WTC11 (cell line): ENCODE measurements at regions not wholly inside any gene's neighbourhood (a gene's known extent, or its start where the extent isn't known, plus 50 kb on each side); places are given as distances from the start of the nearest gene placed in this dataset.

ENCODE experiments used
- ATAC-seq: fragments of 200-7000 bp; cut with Tn5 transposase; 2 replicates; pipeline ENCODE4 v1.10.0; 2021; ENCODE audit warnings: mild to moderate bottlenecking, moderate library complexity
- CTCF ChIA-PET: fragments of 300-600 bp; sonication (Branson Sonifier 250); formaldehyde crosslinking; loops from one replicate; lab custom pipeline; 2021; ENCODE audit warnings: antibody characterized with exemption; lab: Charles Lee
- POLR2A ChIA-PET: fragments of 350-600 bp; sonication (Branson Sonifier 250); formaldehyde crosslinking; loops from one replicate; lab custom pipeline; 2021; ENCODE audit warnings: antibody characterized with exemption; lab: Charles Lee
- DNase-seq: peaks from one replicate; pipeline ENCODE4 v3.0.0; 2021; ENCODE audit warnings: low spot score
- H3K27ac Mint-ChIP-seq: 2 replicates; pipeline ENCODE4 v1.8.0; 2021; ENCODE audit warnings: mixed read lengths
- H3K27me3 Mint-ChIP-seq: 2 replicates; pipeline ENCODE4 v1.8.0; 2021; ENCODE audit warnings: low read depth, mild to moderate bottlenecking, moderate library complexity, mixed read lengths
- H3K36me3 Mint-ChIP-seq: 2 replicates; pipeline ENCODE4 v1.8.0; 2021; ENCODE audit warnings: mixed read lengths
- H3K4me1 Mint-ChIP-seq: 2 replicates; pipeline ENCODE4 v1.8.0; 2022; ENCODE audit warnings: mixed read lengths
- H3K4me3 Mint-ChIP-seq: 2 replicates; pipeline ENCODE4 v1.8.0; 2021; ENCODE audit warnings: mild to moderate bottlenecking, moderate library complexity, mixed read lengths
- H3K9me3 Mint-ChIP-seq: 2 replicates; pipeline ENCODE4 v1.8.0; 2021; ENCODE audit warnings: mixed read lengths
- CTCF ChIP-seq: fragments of 200-600 bp; IDR thresholded peaks from 2 replicates; pipeline ENCODE4 v1.8.0; 2022; ENCODE audit warnings: antibody characterized with exemption
- E2F1 ChIP-seq: sonication (generic); formaldehyde crosslinking; IDR thresholded peaks from 2 replicates; pipeline ENCODE4 v1.8.0; 2022; ENCODE audit warnings: mild to moderate bottlenecking, missing genetic modification reagents
- EMX1 ChIP-seq: fragments of 250-450 bp; sonication (Bioruptor Pico); IDR thresholded peaks from 2 replicates; pipeline ENCODE4 v1.8.0; 2021; ENCODE audit warnings: mild to moderate bottlenecking
- FOXJ3 ChIP-seq: sonication (generic); formaldehyde crosslinking; IDR thresholded peaks from 2 replicates; pipeline ENCODE4 v1.9.0; 2021; ENCODE audit warnings: missing genetic modification reagents, mild to moderate bottlenecking, borderline replicate concordance
- GRHL2 ChIP-seq: fragments of 250-450 bp; sonication (Bioruptor Pico); IDR thresholded peaks from 2 replicates; pipeline ENCODE4 v1.8.0; 2022; ENCODE audit warnings: mild to moderate bottlenecking, moderate library complexity; ENCODE audit not compliant: insufficient replicate concordance, severe bottlenecking
- IRF2 ChIP-seq: sonication (generic); formaldehyde crosslinking; IDR thresholded peaks from 2 replicates; pipeline ENCODE4 v1.8.0; 2022; ENCODE audit warnings: low read depth, missing genetic modification reagents, borderline replicate concordance
- JAZF1 ChIP-seq: fragments of 250-450 bp; sonication (Bioruptor Pico); IDR thresholded peaks from 2 replicates; pipeline ENCODE4 v1.9.0; 2021; ENCODE audit warnings: moderate library complexity, mild to moderate bottlenecking, inconsistent platforms
- SOX15 ChIP-seq: fragments of 250-450 bp; sonication (Bioruptor Pico); IDR thresholded peaks from 2 replicates; pipeline ENCODE4 v1.9.0; 2021; ENCODE audit warnings: mild to moderate bottlenecking
- TEAD1 ChIP-seq: sonication (generic); formaldehyde crosslinking; IDR thresholded peaks from 2 replicates; pipeline ENCODE4 v1.8.0; 2022; ENCODE audit warnings: mild to moderate bottlenecking, missing genetic modification reagents
- ZNF281 ChIP-seq: sonication (generic); formaldehyde crosslinking; IDR thresholded peaks from 2 replicates; pipeline ENCODE4 v1.8.0; 2023; ENCODE audit warnings: mild to moderate bottlenecking, missing genetic modification reagents
- ZNF425 ChIP-seq: fragments of 250-450 bp; sonication (Bioruptor Pico); conservative IDR thresholded peaks from 2 replicates; pipeline ENCODE4 v1.9.0; 2021; ENCODE audit warnings: mild to moderate bottlenecking
- ZNF532 ChIP-seq: fragments of 250-450 bp; sonication (Bioruptor Pico); IDR thresholded peaks from 2 replicates; pipeline ENCODE4 v1.9.0; 2021; ENCODE audit warnings: mild to moderate bottlenecking, borderline replicate concordance

- TF ChIP-seq ZNF425, result no peak
- TF ChIP-seq IRF2 (CRISPR knock-in tag), result no peak
- TF ChIP-seq SOX15 (CRISPR knock-in tag), result no peak
- TF ChIP-seq E2F1, result no peak
- no peak for TF ChIP-seq ZNF281
- no peak for TF ChIP-seq GRHL2
These were observed 132.6 kb upstream of the ITGA1 start (continued) for GRCh38 chr5:52655163-52655562.

GRCh38 chr5:52656569-52657246, 131.0 kb upstream of the ITGA1 start:
- no peak overlapping the region for H3K27ac Mint-ChIP-seq
- TF ChIP-seq FOXJ3 (no peak), EMX1 (CRISPR knock-in tag) (no peak), ZNF532 (CRISPR knock-in tag) (no peak), JAZF1 (CRISPR knock-in tag) (no peak)
- no peak for DNase-seq

GRCh38 chr5:52657247-52657645, 130.5 kb upstream of the ITGA1 start:
- TF ChIP-seq CTCF, result peak; percentile 51
- no peak for TF ChIP-seq TEAD1 (CRISPR knock-in tag)
- Mint-ChIP-seq H3K36me3 (no peaks in the 10 kb centered on the region), H3K27ac (no peak overlapping the region), H3K4me1 (no peaks in the 10 kb centered on the region), H3K9me3 (no peaks in the 10 kb centered on the region), H3K27me3 (no peaks in the 10 kb centered on the region), H3K4me3 (no peak overlapping the region)
- ATAC-seq, result no peak
- POLR2A ChIA-PET, result no interaction called here
- no peak for DNase-seq
- CTCF ChIA-PET, result no interaction called here

More at GRCh38 chr5:52656569-52657246, 131.0 kb upstream of the ITGA1 start:
- ATAC-seq, result no peak
- CTCF ChIA-PET, result no interaction called here
- Mint-ChIP-seq H3K27me3 (no peaks in the 10 kb centered on the region), H3K4me3 (no peak overlapping the region), H3K4me1 (no peaks in the 10 kb centered on the region), H3K9me3 (no peaks in the 10 kb centered on the region), H3K36me3 (no peaks in the 10 kb centered on the region)
- POLR2A ChIA-PET, result no interaction called here
